HFF-Myc (cell line): ENCODE measurements at regions not wholly inside any gene's neighbourhood (a gene's known extent, or its start where the extent isn't known, plus 50 kb on each side); places are given as distances from the start of the nearest gene placed in this dataset.
A peak's percentile ranks its signal among the peaks of the same experiment; 100 is the strongest.

Experiments used
- DNase-seq: peaks from one replicate; pipeline ENCODE4 v3.0.0-alpha.2; 2011; ENCODE audit warnings: low read depth; ENCODE audit errors: extremely low read depth
- H3K4me3 ChIP-seq: replicated peaks from 2 replicates; pipeline ENCODE4 v1.5.1; 2011; ENCODE audit warnings: low read depth, mild to moderate bottlenecking, control low read depth, low read length
- TF ChIP-seq, protein P1 (sequence below): IDR thresholded peaks from 2 replicates; pipeline ENCODE4 v1.5.1; 2012; ENCODE audit warnings: mild to moderate bottlenecking, low read depth, low read length, control low read depth; ENCODE audit errors: missing control alignments

DNA sequence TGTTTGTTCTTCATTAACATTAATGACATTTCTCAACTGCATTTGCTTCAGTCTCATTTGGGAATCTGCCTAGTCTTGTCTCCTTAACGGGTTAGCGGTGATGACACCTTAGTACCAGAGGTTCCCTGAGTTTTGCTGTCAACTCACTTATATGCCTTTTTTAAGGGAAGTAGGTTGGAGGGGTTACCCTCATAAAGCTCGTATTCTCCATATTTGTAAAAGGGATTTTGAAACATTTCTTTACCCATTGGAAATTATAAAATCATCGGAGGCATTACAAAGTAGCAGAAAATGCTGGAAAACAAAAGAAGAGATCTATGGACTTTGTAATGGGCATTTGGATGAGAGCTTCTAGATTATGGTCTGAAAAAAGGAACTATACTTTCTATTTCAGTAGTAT, 88.7 kb upstream of the PRDM1 start:
- DNase-seq = no peak
- TF ChIP-seq, protein P1, sequence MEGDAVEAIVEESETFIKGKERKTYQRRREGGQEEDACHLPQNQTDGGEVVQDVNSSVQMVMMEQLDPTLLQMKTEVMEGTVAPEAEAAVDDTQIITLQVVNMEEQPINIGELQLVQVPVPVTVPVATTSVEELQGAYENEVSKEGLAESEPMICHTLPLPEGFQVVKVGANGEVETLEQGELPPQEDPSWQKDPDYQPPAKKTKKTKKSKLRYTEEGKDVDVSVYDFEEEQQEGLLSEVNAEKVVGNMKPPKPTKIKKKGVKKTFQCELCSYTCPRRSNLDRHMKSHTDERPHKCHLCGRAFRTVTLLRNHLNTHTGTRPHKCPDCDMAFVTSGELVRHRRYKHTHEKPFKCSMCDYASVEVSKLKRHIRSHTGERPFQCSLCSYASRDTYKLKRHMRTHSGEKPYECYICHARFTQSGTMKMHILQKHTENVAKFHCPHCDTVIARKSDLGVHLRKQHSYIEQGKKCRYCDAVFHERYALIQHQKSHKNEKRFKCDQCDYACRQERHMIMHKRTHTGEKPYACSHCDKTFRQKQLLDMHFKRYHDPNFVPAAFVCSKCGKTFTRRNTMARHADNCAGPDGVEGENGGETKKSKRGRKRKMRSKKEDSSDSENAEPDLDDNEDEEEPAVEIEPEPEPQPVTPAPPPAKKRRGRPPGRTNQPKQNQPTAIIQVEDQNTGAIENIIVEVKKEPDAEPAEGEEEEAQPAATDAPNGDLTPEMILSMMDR = no peak

DNA sequence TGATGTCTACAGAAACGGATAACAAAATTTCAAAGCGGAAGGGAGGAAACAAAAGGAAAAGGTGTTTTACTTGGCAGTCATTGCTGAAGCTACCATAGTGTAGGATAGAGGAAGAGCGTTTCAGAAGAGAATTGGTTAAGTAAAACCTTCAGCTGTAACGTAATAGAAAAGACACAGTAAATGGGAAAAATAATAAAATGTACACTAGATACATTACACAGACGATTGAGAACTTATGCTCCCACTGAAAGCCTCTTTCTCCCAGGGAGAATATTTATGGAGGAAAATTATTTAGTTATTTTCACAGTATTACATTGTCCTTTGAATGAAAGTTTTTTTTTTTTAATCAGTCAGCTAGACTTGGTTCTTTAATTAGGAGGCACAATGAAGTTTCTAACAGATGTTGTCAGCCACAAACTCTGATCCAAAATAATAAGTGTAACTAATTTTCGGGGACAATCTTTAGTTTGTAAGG, 90.7 kb upstream of the PRDM1 start:
- peak overlapping the region; percentile 67 for H3K4me3 ChIP-seq
- DNase-seq = no peak
- TF ChIP-seq, protein P1 = no peak

More for the DNA sequence above, 88.7 kb upstream of the PRDM1 start:
- no peak overlapping the region for H3K4me3 ChIP-seq

DNA sequence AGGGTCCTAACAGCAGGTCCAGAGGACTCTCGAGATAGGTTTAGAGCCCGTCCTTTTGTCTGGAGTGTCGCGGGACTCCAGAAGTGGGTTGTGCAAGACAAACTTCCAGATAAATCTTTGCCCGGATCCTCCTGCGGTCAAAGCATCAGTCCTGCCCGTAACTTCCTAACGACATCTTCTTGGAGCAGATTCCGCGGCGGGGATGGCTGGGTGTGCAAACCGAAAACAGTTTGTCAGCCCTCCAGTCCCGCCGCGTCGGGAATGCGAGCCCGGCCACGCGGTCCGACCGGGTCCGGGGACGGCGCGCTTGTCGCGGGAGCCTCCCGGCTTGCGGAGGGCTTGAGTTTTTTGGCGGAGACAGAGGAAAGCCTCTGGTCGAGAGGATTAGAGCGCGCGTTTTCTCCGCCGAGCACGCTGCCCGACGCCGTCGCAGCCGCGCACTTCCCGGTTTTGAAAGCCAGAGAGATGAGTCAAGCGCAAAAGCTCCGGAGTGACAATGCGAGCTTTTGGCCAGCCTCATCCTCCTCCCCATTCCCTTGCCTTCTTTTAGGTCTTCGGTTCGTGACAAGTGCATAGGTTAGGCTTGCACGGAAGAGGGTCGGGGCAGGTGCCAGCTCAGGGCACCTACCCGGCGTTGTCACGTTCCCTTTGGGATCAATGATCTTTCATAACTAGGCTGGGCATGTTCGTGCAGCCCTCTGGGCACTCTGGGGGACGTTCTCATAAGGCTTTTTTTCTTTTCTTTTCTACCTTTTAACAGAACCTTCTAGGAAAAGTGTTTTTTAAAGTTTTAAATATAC, 91.3 kb upstream of the PRDM1 start:
- TF ChIP-seq, protein P1 = no peak
- peak; percentile 35 for DNase-seq
- H3K4me3 ChIP-seq = peak overlapping the region; percentile 67

DNA sequence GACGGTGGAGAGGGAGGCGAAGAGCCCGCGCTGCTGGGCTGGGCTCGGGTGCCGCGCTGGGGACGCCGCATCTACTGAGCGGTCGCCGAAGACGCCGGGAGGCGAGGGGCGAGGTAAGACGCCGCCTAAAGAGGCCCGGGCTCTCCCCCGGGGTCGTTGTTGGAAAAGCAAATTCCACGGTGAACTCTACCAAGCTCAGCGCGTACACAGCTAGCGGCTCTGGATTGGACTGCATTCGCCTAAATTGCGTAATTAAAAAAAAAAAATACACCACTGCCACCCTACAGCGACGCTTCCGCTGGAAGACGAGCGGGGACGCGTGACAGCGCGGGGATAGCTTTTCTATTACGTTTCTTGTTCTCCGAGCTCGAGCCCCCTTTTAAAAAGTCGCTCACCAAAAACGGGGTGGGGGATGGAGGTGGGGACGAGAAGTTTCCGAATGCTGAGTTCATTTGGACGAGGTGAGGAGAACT, 92.0 kb upstream of the PRDM1 start:
- DNase-seq = no peak
- TF ChIP-seq, protein P1 = no peak
- H3K4me3 ChIP-seq = peak overlapping the region; percentile 67

DNA sequence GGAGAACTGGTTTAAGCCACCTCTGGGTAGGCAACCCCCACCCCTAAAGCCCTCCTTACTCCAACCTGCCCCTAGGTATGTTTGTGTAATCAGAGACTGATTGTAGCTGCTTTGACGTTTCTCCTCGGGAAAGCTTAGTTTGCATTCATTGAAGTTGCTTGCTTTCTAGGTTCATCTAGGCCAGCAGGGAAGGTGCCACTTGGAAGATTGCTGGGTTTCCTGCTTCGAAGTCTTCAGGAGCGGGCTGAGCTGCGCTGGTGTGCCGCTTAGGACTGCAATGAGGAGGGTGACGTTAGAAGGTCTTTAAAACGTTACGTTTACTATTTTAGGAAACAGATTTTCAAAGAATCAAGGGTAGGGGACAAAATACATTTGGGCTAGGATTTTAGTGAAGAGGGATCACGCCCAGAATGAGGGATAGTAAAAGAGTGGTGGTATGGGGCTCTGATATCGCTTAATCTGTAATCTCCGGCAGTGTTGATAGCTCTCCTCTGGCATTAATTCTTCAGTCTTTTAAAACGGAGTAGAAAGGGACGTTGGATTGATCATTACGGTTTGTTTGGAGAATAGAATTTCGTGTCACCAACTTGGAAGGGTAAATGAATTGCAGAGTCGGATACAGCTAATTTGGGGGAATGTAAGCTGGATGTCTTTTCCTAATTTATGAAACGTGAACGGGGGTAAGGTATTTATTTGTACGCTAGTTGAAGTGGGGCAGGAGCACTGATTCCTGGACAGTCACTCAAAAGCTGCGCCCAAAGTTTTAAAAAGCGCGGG, 92.6 kb upstream of the PRDM1 start:
- peak overlapping the region; percentile 67 for H3K4me3 ChIP-seq
- TF ChIP-seq, protein P1 = no peak
- DNase-seq = no peak

DNA sequence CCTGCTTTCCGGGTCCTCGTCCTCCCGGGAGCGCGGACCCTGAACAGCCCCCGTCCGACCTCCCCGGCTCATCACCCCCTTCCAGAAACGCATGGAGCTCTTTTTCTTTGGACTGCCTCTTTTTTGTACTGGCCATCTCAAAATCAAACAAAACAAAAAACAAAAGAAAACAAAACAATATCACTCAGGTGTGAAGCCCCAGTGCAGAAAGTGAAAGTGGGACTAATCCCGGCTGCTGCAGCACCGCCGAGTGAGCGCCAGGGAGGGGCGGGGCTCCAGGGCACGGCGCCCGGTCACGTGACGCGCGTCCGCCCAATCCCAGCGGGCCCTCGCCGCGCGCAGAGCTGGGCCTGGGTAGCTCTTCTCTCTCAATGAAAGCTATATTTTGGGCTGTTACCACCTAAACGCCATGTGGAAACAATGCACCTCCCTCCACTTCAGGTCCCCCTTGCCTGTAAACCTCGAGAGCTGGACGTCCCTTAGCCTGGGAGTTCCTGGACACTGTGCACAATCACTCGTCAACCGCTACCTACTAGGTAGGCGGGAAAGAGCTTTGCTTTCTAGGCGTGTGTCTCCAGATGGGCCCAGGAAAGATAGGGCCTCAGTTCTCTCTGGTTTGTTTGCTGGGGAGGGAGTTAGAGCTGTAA, 93.7 kb upstream of the PRDM1 start:
- TF ChIP-seq, protein P1 = no peak
- peak overlapping the region; percentile 55 for H3K4me3 ChIP-seq
- DNase-seq = peak; percentile 38
